DMS53 treated with DMSO at 0.1 percent for 48 hours (cell line): ENCODE measurements at regions not wholly inside any gene's neighbourhood (a gene's known extent, or its start where the extent isn't known, plus 50 kb on each side); places are given as distances from the start of the nearest gene placed in this dataset.
"Not testable (repeated sequence)": the region's sequence is repeated elsewhere in the genome, so short reads cannot be mapped to it uniquely, and the experiment has no call there.

Experiments
- DNase-seq: peaks from one replicate; lab custom pipeline; 2025; ENCODE audit not compliant: unreplicated experiment; lab: John Stamatoyannopoulos, UW

GRCh38 chr2:199216253-199216652, 241.5 kb downstream of the SATB2 start:
- no peak for DNase-seq

GRCh38 chr2:199207011-199207410, 250.7 kb downstream of the SATB2 start:
- no peak for DNase-seq

GRCh38 chr2:199206536-199206935, 251.2 kb downstream of the SATB2 start:
- DNase-seq = no peak

- DNase-seq = no peak
These were observed 254.8 kb downstream of the SATB2 start for GRCh38 chr2:199202964-199203363.

- DNase-seq = no peak
These were observed 256.2 kb downstream of the SATB2 start for GRCh38 chr2:199201539-199201938.

GRCh38 chr2:199199797-199200196, 257.9 kb downstream of the SATB2 start:
- no peak for DNase-seq

GRCh38 chr2:199197448-199197847, 260.3 kb downstream of the SATB2 start:
- DNase-seq = no peak

- no peak for DNase-seq
These were observed 261.1 kb downstream of the SATB2 start for GRCh38 chr2:199196686-199197085.

- DNase-seq = no peak
These were observed 261.7 kb downstream of the SATB2 start for GRCh38 chr2:199195927-199196502.

GRCh38 chr2:199191461-199191860, 266.3 kb downstream of the SATB2 start:
- DNase-seq = no peak

GRCh38 chr2:199189229-199189628, 268.5 kb downstream of the SATB2 start:
- DNase-seq = no peak

GRCh38 chr2:199186301-199186751, 271.4 kb downstream of the SATB2 start:
- DNase-seq = no peak

GRCh38 chr2:199185174-199185573, 272.6 kb downstream of the SATB2 start:
- DNase-seq = not testable (repeated sequence)

- DNase-seq = no peak
These were observed 293.9 kb downstream of the SATB2 start for GRCh38 chr2:199163613-199164458.

- no peak for DNase-seq
These were observed 296.9 kb downstream of the SATB2 start for GRCh38 chr2:199160677-199161465.

GRCh38 chr2:199160081-199160480, 297.7 kb downstream of the SATB2 start:
- no peak for DNase-seq

- no peak for DNase-seq
These were observed 309.5 kb downstream of the SATB2 start for GRCh38 chr2:199148076-199148845.

- no peak for DNase-seq
These were observed 310.5 kb downstream of the SATB2 start for GRCh38 chr2:199147216-199147615.

GRCh38 chr2:199144546-199144945, 313.2 kb downstream of the SATB2 start:
- DNase-seq = no peak

- DNase-seq = no peak
These were observed 313.7 kb downstream of the SATB2 start for GRCh38 chr2:199144036-199144435.

- DNase-seq = no peak
These were observed 321.1 kb downstream of the SATB2 start for GRCh38 chr2:199136681-199137080.
